ENCODE measurements at regions not wholly inside any gene's neighbourhood (a gene's known extent, or its start where the extent isn't known, plus 50 kb on each side); places are given as distances from the start of the nearest gene placed in this dataset.
"Not testable (repeated sequence)": the region's sequence is repeated elsewhere in the genome, so short reads cannot be mapped to it uniquely, and the experiment has no call there.

- no peak for DNase-seq
These were observed 288.6 kb downstream of the NEBL start for GRCh38 chr10:20608503-20608902.

GRCh38 chr10:20606985-20607384 is 290.1 kb downstream of the NEBL start:
- DNase-seq, result no peak

GRCh38 chr10:20601941-20602461 is 295.1 kb downstream of the NEBL start:
- no peak for DNase-seq

GRCh38 chr10:20598590-20598989 is 298.5 kb downstream of the NEBL start:
- peak; percentile 95 for DNase-seq

GRCh38 chr10:20596911-20597310 is 300.2 kb downstream of the NEBL start:
- peak; percentile 73 for DNase-seq

GRCh38 chr10:20596065-20596755 is 300.9 kb downstream of the NEBL start:
- DNase-seq, result peak; percentile 56

- peak; percentile 66 for DNase-seq
These were observed 303.5 kb downstream of the NEBL start for GRCh38 chr10:20593649-20594048.

- DNase-seq, result no peak
These were observed 315.1 kb downstream of the NEBL start for GRCh38 chr10:20582041-20582440.

- no peak for DNase-seq
These were observed 323.2 kb downstream of the NEBL start for GRCh38 chr10:20573924-20574323.

- DNase-seq, result not testable (repeated sequence)
These were observed 341.1 kb downstream of the NEBL start for GRCh38 chr10:20555990-20556389.

GRCh38 chr10:20552382-20552781 is 344.7 kb downstream of the NEBL start:
- peak; percentile 13 for DNase-seq

- no peak for DNase-seq
These were observed 345.4 kb downstream of the NEBL start for GRCh38 chr10:20551761-20552160.

GRCh38 chr10:20535897-20536881 is 360.9 kb downstream of the NEBL start:
- DNase-seq, result no peak

- DNase-seq, result not testable (repeated sequence)
These were observed 365.7 kb downstream of the NEBL start for GRCh38 chr10:20531241-20531883.

GRCh38 chr10:20521186-20521585 is 375.9 kb downstream of the NEBL start:
- no peak for DNase-seq

- DNase-seq, result no peak
These were observed 381.5 kb downstream of the NEBL start for GRCh38 chr10:20515654-20516053.

- DNase-seq, result no peak
These were observed 384.5 kb downstream of the NEBL start for GRCh38 chr10:20512631-20513030.

- DNase-seq, result no peak
These were observed 388.2 kb downstream of the NEBL start for GRCh38 chr10:20508921-20509320.

GRCh38 chr10:20502903-20503585 is 394.1 kb downstream of the NEBL start:
- no peak for DNase-seq

- peak; percentile 12 for DNase-seq
These were observed 402.6 kb downstream of the NEBL start for GRCh38 chr10:20494474-20494873.

- DNase-seq, result peak; percentile 46
These were observed 404.7 kb downstream of the NEBL start for GRCh38 chr10:20492447-20492846.

GRCh38 chr10:20489961-20490360 is 407.1 kb downstream of the NEBL start:
- DNase-seq, result peak; percentile 12

- DNase-seq, result no peak
These were observed 410.3 kb downstream of the NEBL start for GRCh38 chr10:20486791-20487190.
